Endothelial cell of hepatic sinusoid (primary cell): ENCODE measurements at regions not wholly inside any gene's neighbourhood (a gene's known extent, or its start where the extent isn't known, plus 50 kb on each side); places are given as distances from the start of the nearest gene placed in this dataset.

Source experiments
- in situ Hi-C: cut with HindIII; loops from 2 replicates; pipeline ENCODE4 v1.10.0; 2017; ENCODE audit warnings: low sequenced_read_pairs

DNA sequence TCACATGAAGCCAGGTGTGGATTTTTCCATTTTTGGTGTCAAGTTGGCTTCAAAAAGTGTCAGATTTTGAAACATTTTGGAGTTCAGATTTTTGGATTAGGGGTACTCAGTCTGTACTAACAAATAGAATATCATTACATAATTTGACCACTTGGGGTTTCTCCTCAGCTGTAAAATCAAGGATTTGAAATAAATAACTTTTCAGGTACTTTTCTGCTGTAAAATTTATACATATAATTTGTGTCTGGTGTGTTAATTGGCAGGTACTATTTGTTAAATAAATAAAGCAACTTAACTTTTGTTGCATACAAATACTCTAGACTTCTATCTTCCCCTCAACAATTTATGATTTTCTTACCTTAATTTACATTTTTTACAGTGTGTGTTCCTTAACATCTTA lies 234.1 kb upstream of the PRICKLE1 start:
- in situ Hi-C loops = no loop called here

DNA sequence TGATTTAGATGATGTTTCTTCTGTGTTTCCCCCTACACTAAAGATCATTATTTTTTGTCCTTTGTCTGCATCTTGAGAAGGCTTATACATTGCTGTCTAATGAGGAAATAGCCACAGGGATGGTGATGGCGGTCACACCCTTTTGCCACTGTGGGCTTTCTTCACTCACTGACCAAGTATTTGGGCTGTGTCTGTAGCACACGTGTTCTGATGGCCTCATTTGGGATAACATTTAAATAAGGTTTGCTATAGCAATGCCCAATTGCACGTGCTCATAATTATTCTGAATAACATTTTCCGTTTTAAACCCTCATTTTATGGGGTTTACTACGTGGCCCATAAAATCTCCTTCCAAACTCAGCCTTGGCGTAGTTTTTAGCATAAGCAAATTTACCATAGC lies 230.3 kb upstream of the PRICKLE1 start:
- in situ Hi-C loops = no loop called here

DNA sequence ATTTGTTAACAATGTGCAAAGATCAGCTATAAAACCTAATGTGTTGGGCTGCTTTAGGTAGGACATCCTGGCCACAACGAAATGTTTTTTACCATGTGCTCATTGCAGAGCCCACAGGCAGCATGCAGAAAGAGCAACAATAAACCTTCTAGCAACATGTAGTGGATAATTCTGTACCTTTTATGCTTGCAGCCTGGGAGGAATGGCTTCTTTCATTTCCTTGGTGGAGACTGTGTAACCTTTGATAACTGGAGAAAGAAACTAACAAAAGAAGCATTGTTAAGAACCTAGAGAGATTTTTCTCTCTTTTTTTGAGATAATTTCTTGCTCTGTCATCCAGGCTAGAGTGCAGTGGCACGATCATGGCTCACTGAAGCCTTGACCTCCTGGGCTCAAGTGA lies 225.5 kb upstream of the PRICKLE1 start:
- in situ Hi-C loops = no loop called here

DNA sequence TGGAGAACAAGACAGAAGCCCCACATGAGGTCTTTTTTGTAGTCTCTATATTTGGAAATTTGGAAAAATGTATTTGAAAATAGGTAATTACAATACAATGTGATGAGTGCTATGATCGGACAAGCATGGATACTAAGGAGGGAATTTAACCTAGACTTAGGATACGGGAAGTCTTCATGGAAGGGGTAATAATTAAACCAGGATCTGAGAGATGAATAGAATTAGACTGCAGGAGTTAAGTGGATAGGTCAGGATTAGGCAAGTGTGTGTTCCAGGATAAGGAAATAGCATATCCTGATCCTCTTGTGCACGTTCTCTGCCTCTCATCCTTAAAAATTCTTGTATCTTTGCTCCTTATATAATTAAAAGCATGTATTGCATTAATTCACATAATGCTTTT lies 223.3 kb upstream of the PRICKLE1 start:
- in situ Hi-C loops = no loop called here

DNA sequence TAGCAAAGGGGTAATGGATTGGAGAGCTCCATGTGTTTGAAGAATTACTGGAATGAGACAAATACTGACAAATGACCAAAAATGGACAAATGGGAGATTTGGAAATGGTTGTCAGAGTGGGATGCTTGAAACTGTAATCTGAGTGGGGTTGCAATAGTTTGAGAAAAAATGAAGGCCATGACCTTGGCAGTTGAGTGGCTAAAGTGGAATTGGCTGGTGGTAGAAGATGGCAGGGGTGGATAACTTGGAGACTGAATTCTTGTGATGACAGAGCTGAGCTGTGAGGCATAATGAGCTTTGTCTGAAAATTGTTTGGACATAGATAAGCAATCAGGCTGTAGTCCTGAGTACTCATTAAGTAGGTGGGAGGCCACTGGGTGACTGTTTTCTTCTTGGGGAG lies 222.5 kb upstream of the PRICKLE1 start:
- in situ Hi-C loops = no loop called here

DNA sequence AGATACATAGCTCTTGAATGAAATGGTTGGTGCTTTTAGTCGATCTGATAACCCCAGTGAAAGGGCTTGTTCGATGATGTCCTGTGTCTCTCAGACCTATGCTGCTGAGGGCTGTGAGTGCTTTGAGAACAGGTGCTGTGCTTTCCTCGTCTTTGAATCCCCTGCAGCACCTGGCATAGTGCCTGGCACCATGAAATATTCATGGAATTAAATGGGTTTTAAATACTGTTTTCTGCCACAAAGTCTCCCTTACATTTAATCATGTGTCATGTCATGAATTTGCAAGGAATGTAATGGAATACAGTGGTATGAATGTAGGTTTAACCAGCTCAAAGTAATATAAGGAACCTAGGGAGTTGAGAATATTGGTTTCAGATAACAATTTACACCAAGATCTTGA lies 220.5 kb upstream of the PRICKLE1 start:
- in situ Hi-C loops = no loop called here

DNA sequence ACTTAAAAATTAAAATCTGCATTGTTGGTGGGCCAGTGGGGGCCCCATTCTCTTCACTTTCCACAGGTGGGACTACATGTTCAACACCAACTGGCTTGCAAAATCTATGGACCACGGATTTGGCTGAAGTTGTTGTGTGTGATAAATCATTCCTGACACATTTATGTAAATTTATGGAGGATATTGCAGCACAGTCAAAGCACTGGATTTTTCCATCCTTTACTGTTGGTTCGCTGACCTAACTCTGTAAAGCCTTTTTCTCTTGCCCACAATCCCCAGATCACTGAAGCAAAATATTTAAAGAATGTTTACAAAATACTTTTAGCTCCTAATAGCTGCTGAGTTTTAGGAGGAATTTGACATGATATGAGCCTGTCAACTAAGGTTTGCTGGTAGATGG lies 219.7 kb upstream of the PRICKLE1 start:
- in situ Hi-C loops = no loop called here

DNA sequence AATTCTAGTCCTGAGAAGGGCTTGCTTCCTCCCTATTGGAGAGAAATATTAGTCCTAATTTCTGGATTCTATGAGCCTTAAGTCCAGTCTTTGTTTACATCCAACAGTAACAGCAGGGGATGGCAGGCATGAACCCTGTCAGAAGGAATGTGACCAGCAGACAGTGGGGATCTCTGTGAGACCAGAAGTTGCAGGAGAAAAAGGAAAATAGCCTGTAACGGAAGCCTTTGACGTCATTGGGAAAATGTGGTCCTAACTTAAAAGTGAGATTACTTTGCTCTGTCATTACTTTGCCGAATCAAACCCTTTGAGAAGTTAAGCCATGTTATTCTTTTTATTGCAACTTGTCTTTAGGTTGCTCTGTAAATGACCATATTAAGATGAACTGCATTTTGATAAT lies 218.2 kb upstream of the PRICKLE1 start:
- in situ Hi-C loops = no loop called here

DNA sequence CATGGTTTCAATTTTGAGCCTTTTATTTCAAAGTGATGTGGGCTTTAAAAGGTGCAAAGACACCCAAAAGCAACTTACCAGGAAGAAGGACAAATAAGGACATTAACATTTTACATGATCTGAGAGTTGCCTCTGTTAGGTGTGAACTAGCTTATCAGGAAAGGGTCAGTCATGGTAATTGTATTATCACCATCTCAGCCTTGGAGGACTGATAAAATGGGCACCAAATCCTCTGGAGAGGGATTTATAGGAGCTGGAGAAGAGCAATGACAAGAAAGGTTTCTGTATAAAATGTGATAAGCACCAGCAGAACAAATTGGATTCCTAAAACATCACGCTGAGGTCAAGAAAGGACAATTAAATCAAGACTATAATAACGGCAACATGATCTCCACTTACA lies 217.7 kb upstream of the PRICKLE1 start:
- in situ Hi-C loops = no loop called here

DNA sequence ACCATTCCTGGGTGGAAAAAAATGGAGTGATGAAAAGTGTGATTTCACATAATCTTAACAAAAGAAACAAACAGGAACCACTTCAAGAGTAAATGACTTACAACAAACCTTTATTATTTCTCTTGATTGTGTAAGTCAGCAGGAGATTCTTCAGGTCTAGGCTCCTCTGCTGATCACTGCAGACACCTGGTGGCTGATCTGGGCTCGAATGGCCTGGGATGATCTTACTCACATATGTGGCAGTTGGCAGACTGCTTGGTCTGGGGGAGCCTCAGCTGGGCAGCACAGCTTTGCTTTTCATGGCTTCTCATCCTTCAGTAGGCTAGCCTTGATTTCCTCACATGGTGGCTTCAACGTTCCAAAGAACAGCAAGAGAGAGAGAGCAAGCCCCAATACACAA lies 215.4 kb upstream of the PRICKLE1 start:
- in situ Hi-C loops = no loop called here

DNA sequence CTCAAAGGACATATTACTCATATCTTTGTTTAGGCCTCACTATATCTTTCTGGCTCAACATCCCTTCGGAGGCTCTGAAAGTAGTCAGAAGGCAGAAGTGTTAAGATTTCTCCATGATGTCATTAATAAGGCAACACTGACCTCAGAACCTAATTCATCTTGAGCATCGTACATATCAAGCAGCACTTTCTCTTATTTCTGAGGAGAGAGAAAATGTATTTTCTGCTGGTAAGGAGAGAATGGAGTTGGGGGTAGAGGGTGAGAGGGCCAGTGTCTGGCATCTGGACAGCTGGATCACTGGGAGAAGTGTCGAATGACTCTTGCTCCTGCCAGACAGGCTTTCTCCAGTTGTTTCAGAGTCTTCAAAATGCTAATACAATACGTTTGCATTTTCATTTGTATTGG lies 213.2 kb upstream of the PRICKLE1 start:
- in situ Hi-C loops = no loop called here

DNA sequence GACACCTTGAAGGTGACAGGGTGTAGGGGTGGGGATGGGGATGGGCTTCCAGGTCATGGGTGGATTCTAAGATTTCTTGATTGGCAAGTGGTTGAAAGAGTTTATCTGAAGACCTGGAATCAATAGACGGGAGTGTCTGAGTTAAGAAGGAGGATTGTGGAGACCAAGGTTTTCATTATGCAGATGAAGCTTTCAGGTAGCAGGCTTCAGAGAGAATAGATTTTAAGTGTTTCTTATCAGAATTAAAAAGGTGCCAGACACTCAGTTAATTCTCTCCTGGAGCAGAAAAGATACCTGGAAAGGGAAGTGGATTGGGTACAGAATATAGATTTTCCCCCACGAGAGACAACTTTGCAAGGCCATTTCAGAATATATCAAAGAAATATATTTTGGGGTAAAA lies 211.7 kb upstream of the PRICKLE1 start:
- in situ Hi-C loops = no loop called here

DNA sequence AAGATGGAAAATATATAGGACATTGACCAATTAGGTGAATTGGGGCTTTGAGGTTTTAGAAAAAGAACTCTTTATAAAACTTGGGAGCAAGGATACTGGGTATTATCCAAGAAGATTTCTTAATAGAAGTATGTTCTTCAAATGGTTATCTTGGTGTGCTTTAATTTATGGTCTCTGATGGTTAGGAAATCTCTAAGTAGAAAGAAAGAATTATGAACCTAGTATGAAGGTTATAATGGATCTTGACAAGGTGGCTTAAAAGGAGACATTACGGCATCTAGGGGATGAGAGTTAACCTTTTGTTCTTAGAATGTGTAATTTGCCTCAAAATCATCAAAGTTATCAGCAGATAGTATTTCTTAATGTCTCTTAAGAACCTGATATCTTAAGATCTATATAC lies 210.4 kb upstream of the PRICKLE1 start:
- in situ Hi-C loops = no loop called here

DNA sequence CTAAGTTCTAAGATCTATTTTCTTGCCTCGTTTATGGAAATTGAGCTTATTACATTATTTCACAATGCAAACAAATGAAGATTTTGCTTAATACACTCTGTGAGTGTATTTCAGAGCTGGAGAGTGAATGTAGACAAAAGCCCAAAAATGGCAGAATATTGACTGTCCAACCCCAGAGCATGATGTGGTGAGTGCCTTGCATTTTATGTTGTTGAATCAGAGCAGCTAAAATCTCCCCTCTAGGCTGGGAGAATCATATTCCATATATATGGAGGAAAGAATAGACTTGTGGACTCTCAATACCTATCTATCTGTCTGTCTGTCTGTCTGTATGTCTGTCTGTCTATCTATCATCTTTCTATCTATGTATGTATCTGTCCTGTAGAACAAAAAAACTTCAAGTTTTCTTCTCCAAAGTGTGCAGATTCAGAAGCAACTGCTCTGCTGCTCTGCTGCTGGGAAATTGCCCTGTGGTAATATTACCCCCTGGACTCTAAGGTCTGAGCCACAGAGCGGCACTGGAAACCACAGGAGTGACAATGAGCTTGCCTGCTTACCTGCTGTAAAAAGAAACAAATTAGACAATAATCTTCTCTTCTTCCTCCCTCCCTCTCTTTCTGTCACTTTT lies 209.4 kb upstream of the PRICKLE1 start:
- in situ Hi-C loops = no loop called here

DNA sequence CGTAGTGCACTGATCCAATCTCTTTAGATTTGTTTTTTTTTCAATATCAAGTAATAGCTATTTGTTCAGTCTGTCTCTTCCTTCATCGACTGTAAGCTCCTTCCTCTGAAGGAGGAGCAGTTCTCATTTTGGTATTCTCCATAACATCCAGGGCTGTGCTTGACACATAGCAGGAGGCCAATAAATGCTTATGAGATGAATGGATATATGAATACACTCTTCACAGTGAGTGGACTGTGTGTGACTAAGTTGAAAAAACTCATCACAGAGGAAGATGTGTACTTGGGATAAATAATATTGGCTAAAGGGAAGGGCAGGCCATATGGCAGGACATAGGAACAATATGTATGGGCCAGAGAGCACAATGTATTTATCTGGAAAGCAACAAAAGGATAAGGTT lies 205.3 kb upstream of the PRICKLE1 start:
- in situ Hi-C loops = no loop called here

DNA sequence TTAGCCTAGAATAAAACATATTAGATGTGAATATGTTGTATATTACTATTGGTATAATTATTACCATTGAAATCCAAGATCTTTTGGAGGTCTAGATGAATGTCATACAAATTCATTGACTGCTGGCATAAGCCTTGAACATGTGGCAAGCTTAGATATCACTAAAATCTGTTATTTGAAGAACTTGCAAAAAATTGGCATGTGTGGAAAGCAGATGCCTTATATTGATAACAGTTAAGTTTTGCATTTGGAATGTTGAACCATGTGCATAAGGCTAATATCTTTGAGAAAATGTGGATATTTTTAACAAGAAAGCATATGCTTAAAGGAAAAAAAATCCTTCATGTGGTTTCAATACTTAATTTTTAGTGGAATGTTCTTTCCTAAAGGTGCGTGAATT lies 203.6 kb upstream of the PRICKLE1 start:
- in situ Hi-C loops = no loop called here

DNA sequence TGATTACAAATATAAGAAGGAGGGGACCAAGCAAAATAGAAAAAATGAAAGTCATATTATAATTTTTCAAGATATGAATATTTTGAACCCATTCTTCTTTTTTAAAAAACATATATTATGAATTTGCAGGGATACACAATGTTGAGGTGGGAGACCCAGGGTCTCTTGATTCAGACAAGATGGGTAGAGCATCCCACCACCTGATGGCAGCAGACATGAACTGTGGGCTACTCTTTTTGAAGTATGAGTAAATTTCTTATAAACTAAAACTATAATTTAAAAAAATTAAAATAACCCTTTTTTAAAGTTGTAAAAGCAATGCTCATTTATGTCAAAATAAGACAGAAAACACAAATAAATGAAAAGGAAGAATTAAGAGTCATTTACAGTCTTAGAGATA lies 202.7 kb upstream of the PRICKLE1 start:
- in situ Hi-C loops = no loop called here

DNA sequence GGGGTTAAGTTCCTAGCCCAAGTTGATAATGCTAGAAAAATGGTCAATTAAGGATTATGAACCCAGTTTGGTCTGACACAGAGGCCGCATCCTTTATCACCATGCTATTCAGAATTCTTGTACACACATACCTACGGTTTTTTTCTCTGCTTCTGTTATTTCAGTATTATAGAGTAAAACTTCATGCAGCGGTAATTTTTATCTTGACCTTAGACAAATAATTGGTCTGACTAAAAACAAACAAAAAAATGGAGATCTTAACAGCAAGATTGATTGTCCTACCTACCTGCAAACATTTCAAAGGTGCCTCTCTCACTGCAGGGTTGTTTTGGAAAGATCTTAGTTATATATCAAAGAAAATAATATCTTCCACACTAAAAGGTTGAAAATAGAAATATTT lies 201.9 kb upstream of the PRICKLE1 start:
- in situ Hi-C loops = no loop called here

DNA sequence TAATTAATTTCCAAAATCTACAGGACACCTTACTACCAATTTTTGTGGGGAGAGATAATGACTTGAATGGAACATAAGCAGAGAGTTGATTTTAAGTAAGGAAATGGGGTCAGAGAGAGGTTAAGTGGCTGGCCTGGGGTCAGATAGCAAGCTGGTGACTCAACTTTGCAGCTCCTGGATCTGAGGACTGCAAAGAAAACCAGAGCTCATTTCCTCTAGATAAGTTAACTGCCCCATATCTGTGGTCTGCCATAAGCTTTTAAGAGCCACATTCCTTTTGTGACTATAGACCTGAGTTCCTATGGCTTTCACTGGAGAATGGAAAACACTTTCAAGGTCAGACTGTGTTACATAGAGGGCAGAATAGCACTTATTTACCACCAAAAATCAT lies 201.2 kb upstream of the PRICKLE1 start:
- in situ Hi-C loops = no loop called here

DNA sequence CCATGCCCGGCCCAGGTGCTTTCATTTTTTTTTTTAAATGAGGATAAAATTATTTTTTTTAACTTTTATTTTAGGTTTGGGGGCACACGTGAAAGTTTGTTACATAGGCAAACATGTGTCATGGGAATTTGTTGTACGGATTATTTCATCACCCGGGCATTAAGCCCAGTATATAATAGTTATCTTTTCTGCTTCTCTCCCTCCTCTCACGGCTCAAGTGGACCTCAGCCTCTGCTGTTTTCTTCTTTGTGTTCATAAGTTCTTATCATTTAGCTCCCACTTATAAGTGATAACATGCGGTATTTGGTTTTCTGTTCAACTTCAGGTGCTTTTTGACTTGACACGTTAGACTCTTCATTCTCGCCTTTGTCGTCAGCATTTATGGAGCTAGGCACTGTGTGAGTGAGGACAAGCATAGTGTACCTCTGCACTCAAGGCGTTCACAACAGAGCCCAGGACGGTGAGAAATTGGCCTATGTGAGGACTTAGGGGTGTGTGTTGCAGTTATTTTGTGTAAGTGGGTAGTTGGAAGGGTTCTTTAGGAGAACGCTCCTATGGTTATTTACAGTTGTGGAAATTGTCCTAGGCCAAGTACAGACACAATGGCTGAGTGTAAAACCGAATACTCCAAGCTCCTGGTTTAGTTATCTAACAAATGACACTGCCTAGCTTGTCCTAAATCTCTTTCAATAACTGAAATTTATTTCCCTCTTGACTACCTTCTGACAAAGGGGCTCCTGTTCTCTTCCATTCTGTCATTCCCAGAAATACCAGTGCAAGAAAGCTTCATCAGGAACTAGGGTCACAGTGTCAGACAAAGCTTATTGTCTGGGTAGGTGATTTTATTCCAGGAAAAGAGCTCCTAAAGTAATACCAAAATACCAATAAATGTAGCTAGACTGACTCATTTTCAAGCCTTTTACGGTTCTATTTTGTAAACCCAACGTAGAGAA lies 200.5 kb upstream of the PRICKLE1 start:
- in situ Hi-C loops = no loop called here

DNA sequence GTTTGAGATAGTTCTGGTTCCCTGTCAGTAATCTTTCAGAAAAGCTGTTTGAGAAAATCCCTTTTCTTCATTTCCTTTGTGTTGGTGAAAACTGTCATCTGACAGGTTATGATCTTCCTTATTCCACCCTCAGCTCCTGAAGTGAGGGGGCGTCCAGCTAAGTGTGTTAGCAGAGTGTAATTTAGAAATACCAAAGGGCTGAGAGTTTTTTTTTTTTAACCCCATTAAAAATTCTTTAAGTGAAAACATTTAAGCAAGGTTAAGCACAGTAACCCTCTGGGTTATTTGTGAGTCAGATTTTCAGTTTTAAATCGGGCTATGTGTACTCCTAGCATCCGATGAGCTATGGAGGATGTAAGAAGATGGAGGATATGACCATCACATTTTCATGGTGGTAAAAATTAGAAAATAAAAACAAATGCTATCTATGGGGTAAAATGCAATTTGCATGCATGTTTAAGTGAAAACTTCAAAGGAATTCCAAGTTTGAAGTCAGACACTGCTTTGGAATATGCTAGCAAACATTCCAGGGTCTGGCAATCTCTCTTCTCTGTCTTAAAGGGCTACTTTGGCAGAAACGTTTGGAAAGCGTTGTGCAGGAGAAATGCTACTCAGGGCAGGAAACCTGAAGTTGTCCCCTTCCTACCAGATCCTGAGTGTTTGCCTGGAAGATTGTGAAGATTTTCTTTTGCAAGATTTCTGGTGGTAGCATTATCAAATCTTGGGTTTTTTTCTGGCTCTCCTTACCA lies 197.0 kb upstream of the PRICKLE1 start:
- in situ Hi-C loops = no loop called here

DNA sequence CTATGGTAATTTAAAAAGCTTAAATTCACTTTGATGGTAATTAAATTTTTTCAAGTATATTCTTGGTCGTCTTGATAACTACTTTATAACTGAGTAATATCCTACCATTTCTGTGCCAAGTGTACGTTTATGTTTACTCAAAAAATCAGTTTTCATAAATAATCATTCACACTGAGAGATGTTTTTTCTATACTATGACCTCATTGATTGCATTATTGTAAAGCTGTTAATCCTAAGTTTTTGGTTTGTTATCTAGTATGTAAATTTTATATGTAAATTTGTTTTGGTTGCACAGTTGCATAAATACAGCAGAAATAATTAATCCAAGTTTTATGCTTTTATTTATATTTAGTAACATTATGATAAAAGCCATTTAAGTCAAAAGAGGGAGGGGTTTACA lies 196.4 kb upstream of the PRICKLE1 start:
- in situ Hi-C loops = no loop called here
